Activated CD4-positive, alpha-beta memory T cell treated with anti-CD3 and anti-CD28 coated beads for 36 hours (primary cell): ENCODE measurements at regions not wholly inside any gene's neighbourhood (a gene's known extent, or its start where the extent isn't known, plus 50 kb on each side); places are given as distances from the start of the nearest gene placed in this dataset.

Experiments
- CTCF ChIA-PET: fragments of 350-600 bp; sonication (Branson Sonifier 250); formaldehyde crosslinking; loops from one replicate; lab custom pipeline; 2021; ENCODE audit warnings: antibody characterized with exemption, inconsistent platforms; lab: Charles Lee
- POLR2A ChIA-PET: fragments of 350-600 bp; sonication (Branson Sonifier 250); formaldehyde crosslinking; loops from one replicate; lab custom pipeline; 2021; ENCODE audit warnings: antibody characterized with exemption; lab: Charles Lee
- DNase-seq: peaks from one replicate; pipeline ENCODE4 v3.0.0-alpha.2; 2020
- H3K27ac Mint-ChIP-seq: one replicate; pipeline ENCODE4 v1.8.0; 2021; ENCODE audit warnings: mixed read lengths
- H3K27me3 Mint-ChIP-seq: one replicate; pipeline ENCODE4 v1.8.0; 2021; ENCODE audit warnings: mixed read lengths
- H3K36me3 Mint-ChIP-seq: one replicate; pipeline ENCODE4 v1.8.0; 2021; ENCODE audit warnings: mixed read lengths
- H3K4me1 Mint-ChIP-seq: one replicate; pipeline ENCODE4 v1.8.0; 2021; ENCODE audit warnings: low read depth, mixed read lengths
- H3K4me3 Mint-ChIP-seq: one replicate; pipeline ENCODE4 v1.8.0; 2021; ENCODE audit warnings: mild to moderate bottlenecking, mixed read lengths
- H3K9me3 Mint-ChIP-seq: one replicate; pipeline ENCODE4 v1.8.0; 2021; ENCODE audit warnings: mixed read lengths
- intact Hi-C: fragments of 100-400 bp; cut with micrococcal nuclease; formaldehyde crosslinking; loops from one replicate; pipeline ENCODE4 v1.15.1; 2023

- DNase-seq = no peak
- peaks cover 11% of the 10 kb centered on the region for H3K4me1 Mint-ChIP-seq
- H3K27me3 Mint-ChIP-seq = peaks cover 4% of the 10 kb centered on the region
- peak overlapping the region; percentile 73 for H3K4me3 Mint-ChIP-seq
- intact Hi-C loops = loop anchor here (5.0 kb wide), 1 partner anchor 342 kb away; the partner anchor contains the start of gene SNX10
- CTCF ChIA-PET = interaction anchor here (1.0 kb wide), 2 partner anchors 18 to 58 kb away, joined by 4 read pairs; no protein-coding TSS in a partner anchor
- no peaks in the 10 kb centered on the region for H3K9me3 Mint-ChIP-seq
- no peak overlapping the region for H3K27ac Mint-ChIP-seq
- POLR2A ChIA-PET = no interaction called here
- no peaks in the 10 kb centered on the region for H3K36me3 Mint-ChIP-seq
Measured at GRCh38 chr7:25949736-25950487, 202.1 kb upstream of the NFE2L3 start.

DNA sequence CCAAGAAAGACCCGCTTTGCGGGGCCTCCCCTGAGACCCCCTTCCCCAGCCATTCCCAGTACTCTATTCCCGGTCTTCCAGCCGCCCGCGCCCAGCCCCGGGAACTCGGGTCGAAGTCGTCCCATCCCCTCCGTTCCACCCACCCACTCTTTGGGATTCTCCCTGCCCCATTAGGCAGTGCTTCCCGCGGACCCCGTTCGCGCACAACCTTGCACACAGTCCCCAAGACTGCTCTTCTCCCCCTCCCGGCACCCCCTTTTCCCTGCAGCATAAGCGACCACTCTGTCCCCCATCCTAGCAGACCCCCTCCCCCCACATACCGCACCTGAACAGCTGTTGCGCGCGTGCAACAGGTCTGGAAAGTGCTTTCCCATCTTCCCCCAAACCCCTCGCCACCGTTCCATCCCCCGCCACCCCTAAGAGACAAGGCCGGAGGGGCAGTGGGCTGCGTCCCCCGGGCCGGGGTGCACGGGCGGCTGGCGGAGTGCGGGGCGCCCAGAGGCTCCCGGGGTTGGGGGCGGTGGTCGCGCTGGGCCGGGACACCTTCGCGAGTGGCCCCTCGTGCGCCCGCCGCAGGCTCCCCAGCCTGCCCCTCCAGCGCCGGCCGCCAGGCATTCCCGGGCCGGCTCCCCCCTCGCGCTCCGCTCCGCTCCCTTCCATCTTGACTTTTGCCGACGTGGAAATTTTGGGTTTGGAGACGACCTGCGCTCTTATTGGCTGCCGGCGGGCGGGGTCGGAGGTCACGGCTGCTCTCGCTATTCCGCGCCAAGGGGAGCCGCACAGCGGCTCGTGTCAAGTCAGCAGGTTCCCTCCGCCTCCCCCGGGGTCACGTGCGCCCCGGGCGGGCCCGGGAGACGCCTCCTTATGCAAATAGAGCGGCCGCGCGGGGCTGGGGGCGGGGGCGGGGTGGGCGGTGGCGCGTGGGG lies 201.2 kb upstream of the NFE2L3 start:
- H3K4me3 Mint-ChIP-seq = peak overlapping the region; percentile 75
- DNase-seq = peak; percentile 91
- POLR2A ChIA-PET = interaction anchor here (1.0 kb wide), 1 partner anchor 17 kb away, joined by 3 read pairs; no protein-coding TSS in a partner anchor
- intact Hi-C loops = loop anchor here (1.0 to 5.0 kb wide), 4 partner anchors 10 to 342 kb away; partner anchors contain the start of gene SNX10
- no peaks in the 10 kb centered on the region for H3K36me3 Mint-ChIP-seq
- peak overlapping the region; percentile 56 for H3K27ac Mint-ChIP-seq
- H3K4me1 Mint-ChIP-seq = peaks cover 11% of the 10 kb centered on the region
- H3K9me3 Mint-ChIP-seq = no peaks in the 10 kb centered on the region
- CTCF ChIA-PET = interaction anchor here (0.8 to 1.0 kb wide), 2 partner anchors 17 to 54 kb away, joined by 3 to 4 read pairs; no protein-coding TSS in a partner anchor
- peaks cover 4% of the 10 kb centered on the region for H3K27me3 Mint-ChIP-seq

- Mint-ChIP-seq H3K4me3 (peak overlapping the region; percentile 18), H3K4me1 (peaks cover 11% of the 10 kb centered on the region), H3K36me3 (no peaks in the 10 kb centered on the region), H3K27me3 (peaks cover 4% of the 10 kb centered on the region), H3K9me3 (no peaks in the 10 kb centered on the region), H3K27ac (no peak overlapping the region)
- POLR2A ChIA-PET = interaction anchor here (1.0 kb wide), 1 partner anchor 16 kb away, joined by 3 read pairs; no protein-coding TSS in a partner anchor
- CTCF ChIA-PET = interaction anchor here (0.8 kb wide), 1 partner anchor 55 kb away, joined by 3 read pairs; no protein-coding TSS in a partner anchor
- intact Hi-C loops = loop anchor here (1.0 to 5.0 kb wide), 4 partner anchors 11 to 341 kb away; partner anchors contain the start of gene SNX10
- DNase-seq = no peak
Measured at GRCh38 chr7:25951414-25952260, 200.4 kb upstream of the NFE2L3 start.

GRCh38 chr7:25952261-25953057 lies 199.5 kb upstream of the NFE2L3 start:
- CTCF ChIA-PET = no interaction called here
- H3K36me3 Mint-ChIP-seq = no peaks in the 10 kb centered on the region
- H3K4me3 Mint-ChIP-seq = peak overlapping the region; percentile 18
- no peak overlapping the region for H3K27ac Mint-ChIP-seq
- intact Hi-C loops = loop anchor here (5.0 kb wide), 1 partner anchor 340 kb away; the partner anchor contains the start of gene SNX10
- H3K4me1 Mint-ChIP-seq = peaks cover 11% of the 10 kb centered on the region
- POLR2A ChIA-PET = no interaction called here
- peaks cover 4% of the 10 kb centered on the region for H3K27me3 Mint-ChIP-seq
- no peak for DNase-seq
- no peaks in the 10 kb centered on the region for H3K9me3 Mint-ChIP-seq

GRCh38 chr7:25953859-25954258 lies 198.1 kb upstream of the NFE2L3 start:
- Mint-ChIP-seq H3K27ac (no peak overlapping the region), H3K9me3 (no peaks in the 10 kb centered on the region), H3K4me1 (peaks cover 11% of the 10 kb centered on the region), H3K4me3 (no peak overlapping the region), H3K27me3 (peaks cover 4% of the 10 kb centered on the region), H3K36me3 (no peaks in the 10 kb centered on the region)
- intact Hi-C loops = loop anchor here (5.0 kb wide), 1 partner anchor 338 kb away; the partner anchor contains the start of gene SNX10
- no peak for DNase-seq
- ChIA-PET CTCF (no interaction called here), POLR2A (no interaction called here)

GRCh38 chr7:25954395-25954794 lies 197.6 kb upstream of the NFE2L3 start:
- Mint-ChIP-seq H3K9me3 (no peaks in the 10 kb centered on the region), H3K4me1 (peaks cover 8% of the 10 kb centered on the region), H3K36me3 (no peaks in the 10 kb centered on the region), H3K4me3 (no peak overlapping the region), H3K27ac (no peak overlapping the region), H3K27me3 (peaks cover 4% of the 10 kb centered on the region)
- intact Hi-C loops = loop anchor here (5.0 kb wide), 1 partner anchor 338 kb away; the partner anchor contains the start of gene SNX10
- DNase-seq = no peak
- ChIA-PET CTCF (no interaction called here), POLR2A (no interaction called here)

GRCh38 chr7:25959168-25959734 lies 192.7 kb upstream of the NFE2L3 start:
- ChIA-PET POLR2A (no interaction called here), CTCF (no interaction called here)
- no peak overlapping the region for H3K4me3 Mint-ChIP-seq
- H3K9me3 Mint-ChIP-seq = no peaks in the 10 kb centered on the region
- H3K36me3 Mint-ChIP-seq = no peaks in the 10 kb centered on the region
- intact Hi-C loops = no loop called here
- peaks cover 14% of the 10 kb centered on the region for H3K27me3 Mint-ChIP-seq
- H3K27ac Mint-ChIP-seq = no peak overlapping the region
- no peaks in the 10 kb centered on the region for H3K4me1 Mint-ChIP-seq
- no peak for DNase-seq

GRCh38 chr7:25963733-25964132 lies 188.3 kb upstream of the NFE2L3 start:
- Mint-ChIP-seq H3K9me3 (no peaks in the 10 kb centered on the region), H3K27me3 (peaks cover 38% of the 10 kb centered on the region), H3K4me3 (no peak overlapping the region), H3K36me3 (no peaks in the 10 kb centered on the region), H3K27ac (no peak overlapping the region), H3K4me1 (peaks cover 22% of the 10 kb centered on the region)
- ChIA-PET CTCF (no interaction called here), POLR2A (no interaction called here)
- intact Hi-C loops = no loop called here
- no peak for DNase-seq

GRCh38 chr7:25964483-25964991 lies 187.5 kb upstream of the NFE2L3 start:
- Mint-ChIP-seq H3K27me3 (peaks cover 38% of the 10 kb centered on the region), H3K4me1 (peaks cover 23% of the 10 kb centered on the region), H3K9me3 (no peaks in the 10 kb centered on the region), H3K4me3 (no peak overlapping the region), H3K36me3 (no peaks in the 10 kb centered on the region), H3K27ac (no peak overlapping the region)
- intact Hi-C loops = no loop called here
- DNase-seq = no peak
- ChIA-PET CTCF (no interaction called here), POLR2A (no interaction called here)

GRCh38 chr7:25965405-25966123 lies 186.4 kb upstream of the NFE2L3 start:
- ChIA-PET POLR2A (no interaction called here), CTCF (no interaction called here)
- peaks cover 39% of the 10 kb centered on the region for H3K27me3 Mint-ChIP-seq
- intact Hi-C loops = loop anchor here (5.0 kb wide), 1 partner anchor 97 kb away; no protein-coding TSS in a partner anchor
- H3K4me1 Mint-ChIP-seq = peaks cover 23% of the 10 kb centered on the region
- H3K9me3 Mint-ChIP-seq = no peaks in the 10 kb centered on the region
- H3K36me3 Mint-ChIP-seq = no peaks in the 10 kb centered on the region
- H3K4me3 Mint-ChIP-seq = no peak overlapping the region
- H3K27ac Mint-ChIP-seq = no peak overlapping the region
- DNase-seq = no peak
